ENCODE measurements at regions not wholly inside any gene's neighbourhood (a gene's known extent, or its start where the extent isn't known, plus 50 kb on each side); places are given as distances from the start of the nearest gene placed in this dataset.

DNA sequence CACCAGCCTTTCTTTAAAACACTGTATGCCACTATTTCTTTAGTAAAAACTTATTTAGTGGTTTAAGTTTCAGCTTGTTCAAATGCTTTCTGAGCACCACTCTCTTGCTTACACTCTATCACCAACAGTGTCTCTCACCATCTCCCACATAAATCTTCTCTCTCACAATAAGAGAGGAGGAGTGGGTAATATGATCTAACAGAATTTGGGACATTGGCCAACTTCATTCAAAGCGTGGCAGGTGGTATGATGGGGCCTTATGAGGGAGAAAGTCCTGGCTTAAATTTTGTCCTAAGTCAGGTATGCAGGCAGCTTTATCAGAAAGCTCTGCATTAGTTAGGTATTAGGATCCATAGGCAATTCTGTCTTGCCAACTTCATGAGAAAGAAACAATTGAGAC lies 1132.5 kb downstream of the TUSC7 start:
- TF ChIP-seq, protein P1, sequence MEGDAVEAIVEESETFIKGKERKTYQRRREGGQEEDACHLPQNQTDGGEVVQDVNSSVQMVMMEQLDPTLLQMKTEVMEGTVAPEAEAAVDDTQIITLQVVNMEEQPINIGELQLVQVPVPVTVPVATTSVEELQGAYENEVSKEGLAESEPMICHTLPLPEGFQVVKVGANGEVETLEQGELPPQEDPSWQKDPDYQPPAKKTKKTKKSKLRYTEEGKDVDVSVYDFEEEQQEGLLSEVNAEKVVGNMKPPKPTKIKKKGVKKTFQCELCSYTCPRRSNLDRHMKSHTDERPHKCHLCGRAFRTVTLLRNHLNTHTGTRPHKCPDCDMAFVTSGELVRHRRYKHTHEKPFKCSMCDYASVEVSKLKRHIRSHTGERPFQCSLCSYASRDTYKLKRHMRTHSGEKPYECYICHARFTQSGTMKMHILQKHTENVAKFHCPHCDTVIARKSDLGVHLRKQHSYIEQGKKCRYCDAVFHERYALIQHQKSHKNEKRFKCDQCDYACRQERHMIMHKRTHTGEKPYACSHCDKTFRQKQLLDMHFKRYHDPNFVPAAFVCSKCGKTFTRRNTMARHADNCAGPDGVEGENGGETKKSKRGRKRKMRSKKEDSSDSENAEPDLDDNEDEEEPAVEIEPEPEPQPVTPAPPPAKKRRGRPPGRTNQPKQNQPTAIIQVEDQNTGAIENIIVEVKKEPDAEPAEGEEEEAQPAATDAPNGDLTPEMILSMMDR (IDR thresholded peaks at IDR 0.05 in 4 of 5, conservative IDR thresholded peaks at IDR 0.05 in 1 of 5), result no peak
- TF ChIP-seq POLR2A (IDR thresholded peaks at IDR 0.05), result no peak

Data from gastrocnemius medialis (tissue), 4 donors.